OCI-LY3 (cell line): ENCODE measurements at regions not wholly inside any gene's neighbourhood (a gene's known extent, or its start where the extent isn't known, plus 50 kb on each side); places are given as distances from the start of the nearest gene placed in this dataset.

Experiments
- EZH2phosphoT487 ChIP-seq: fragments of 200-600 bp; shearing (Covaris generic); IDR thresholded peaks from 2 replicates; pipeline ENCODE4 v1.6.1; 2018; ENCODE audit warnings: antibody characterized with exemption, mixed run types, low read depth
- TF ChIP-seq, protein P1 (sequence below): fragments of 200-600, 300-600 bp; sonication (generic); IDR thresholded peaks from 2 replicates; pipeline ENCODE4 v1.5.1; 2014; ENCODE audit warnings: antibody characterized with exemption, low read length, low read depth

DNA sequence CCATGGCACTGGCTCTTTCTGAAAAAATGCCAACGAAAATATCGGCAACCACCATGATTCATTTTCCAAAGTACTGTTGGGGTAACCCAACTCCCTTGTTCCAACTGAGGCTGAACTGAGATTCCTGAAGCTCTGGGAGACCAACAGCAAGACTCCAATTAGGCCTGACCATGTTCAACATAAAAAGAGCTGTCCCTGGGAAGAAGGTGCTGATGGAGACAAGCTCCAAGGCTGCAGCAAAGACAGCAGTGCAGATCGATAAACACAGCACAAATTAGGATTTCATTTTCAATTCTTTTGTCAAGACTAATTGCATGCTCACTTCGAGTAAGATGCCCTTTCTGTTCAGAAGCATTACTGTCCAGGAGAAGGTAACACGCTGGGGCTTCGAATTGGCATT, 968.0 kb downstream of the UQCRFS1 start:
- TF ChIP-seq, protein P1, sequence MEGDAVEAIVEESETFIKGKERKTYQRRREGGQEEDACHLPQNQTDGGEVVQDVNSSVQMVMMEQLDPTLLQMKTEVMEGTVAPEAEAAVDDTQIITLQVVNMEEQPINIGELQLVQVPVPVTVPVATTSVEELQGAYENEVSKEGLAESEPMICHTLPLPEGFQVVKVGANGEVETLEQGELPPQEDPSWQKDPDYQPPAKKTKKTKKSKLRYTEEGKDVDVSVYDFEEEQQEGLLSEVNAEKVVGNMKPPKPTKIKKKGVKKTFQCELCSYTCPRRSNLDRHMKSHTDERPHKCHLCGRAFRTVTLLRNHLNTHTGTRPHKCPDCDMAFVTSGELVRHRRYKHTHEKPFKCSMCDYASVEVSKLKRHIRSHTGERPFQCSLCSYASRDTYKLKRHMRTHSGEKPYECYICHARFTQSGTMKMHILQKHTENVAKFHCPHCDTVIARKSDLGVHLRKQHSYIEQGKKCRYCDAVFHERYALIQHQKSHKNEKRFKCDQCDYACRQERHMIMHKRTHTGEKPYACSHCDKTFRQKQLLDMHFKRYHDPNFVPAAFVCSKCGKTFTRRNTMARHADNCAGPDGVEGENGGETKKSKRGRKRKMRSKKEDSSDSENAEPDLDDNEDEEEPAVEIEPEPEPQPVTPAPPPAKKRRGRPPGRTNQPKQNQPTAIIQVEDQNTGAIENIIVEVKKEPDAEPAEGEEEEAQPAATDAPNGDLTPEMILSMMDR, result no peak
- no peak for TF ChIP-seq EZH2phosphoT487
